LNCAP (cell line): ENCODE measurements at regions not wholly inside any gene's neighbourhood (a gene's known extent, or its start where the extent isn't known, plus 50 kb on each side); places are given as distances from the start of the nearest gene placed in this dataset.

ENCODE experiments used
- CTCF ChIP-seq: fragments of 450-650 bp; IDR thresholded peaks from 2 replicates; pipeline ENCODE4 v1.5.1; 2017; ENCODE audit warnings: mild to moderate bottlenecking

- TF ChIP-seq CTCF = no peak
Observed at GRCh38 chr1:38207906-38208305, 161.3 kb upstream of the POU3F1 start.

GRCh38 chr1:38207275-38207674, 160.7 kb upstream of the POU3F1 start:
- TF ChIP-seq CTCF = no peak

- no peak for TF ChIP-seq CTCF
Observed at GRCh38 chr1:38204698-38205097, 158.1 kb upstream of the POU3F1 start.

- no peak for TF ChIP-seq CTCF
Observed at GRCh38 chr1:38203441-38203840, 156.8 kb upstream of the POU3F1 start.

- TF ChIP-seq CTCF = no peak
Observed at GRCh38 chr1:38201431-38201830, 154.8 kb upstream of the POU3F1 start.

GRCh38 chr1:38198621-38199020, 152.0 kb upstream of the POU3F1 start:
- TF ChIP-seq CTCF = no peak

- TF ChIP-seq CTCF = no peak
Observed at GRCh38 chr1:38198099-38198498, 151.5 kb upstream of the POU3F1 start.

GRCh38 chr1:38197312-38198061, 150.9 kb upstream of the POU3F1 start:
- TF ChIP-seq CTCF = no peak
